ENCODE measurements at regions not wholly inside any gene's neighbourhood (a gene's known extent, or its start where the extent isn't known, plus 50 kb on each side); places are given as distances from the start of the nearest gene placed in this dataset.

- H3K27me3 Mint-ChIP-seq = peaks cover 6% of the 10 kb centered on the region
- H3K4me1 Mint-ChIP-seq = no peaks in the 10 kb centered on the region
- Histone ChIP-seq H3K4me1 (ENCODE audit: control insufficient read depth in 2 of 2, insufficient read depth in 2 of 2, low read length in 2 of 2) (no peaks in the 10 kb centered on the region), H4K20me1 (ENCODE audit: control insufficient read depth, insufficient read depth, low read length, poor library complexity, severe bottlenecking) (no peaks in the 10 kb centered on the region), H3K4me3 (ENCODE audit: control extremely low read depth in 1 of 5, extremely low read depth in 1 of 5, insufficient read depth in 1 of 5, low read depth in 2 of 5, low read length in 4 of 5) (no peak overlapping the region), H3K27me3 (replicated peaks in 1 of 4; ENCODE audit: control extremely low read depth in 1 of 4, control insufficient read depth in 3 of 4, insufficient read depth in 4 of 4, low read length in 3 of 4) (no peaks in the 10 kb centered on the region), H3K79me2 (ENCODE audit: control insufficient read depth, insufficient read depth, low read length) (no peaks in the 10 kb centered on the region), H3K9ac (ENCODE audit: low read length) (no peak overlapping the region), H3K36me3 (replicated peaks in 1 of 2; ENCODE audit: control extremely low read depth in 1 of 2, control insufficient read depth in 1 of 2, extremely low read depth in 1 of 2, insufficient read depth in 2 of 2, low read length in 1 of 2) (no peaks in the 10 kb centered on the region), H3K9me3 (ENCODE audit: control extremely low read depth in 1 of 3, control insufficient read depth in 2 of 3, insufficient read depth in 1 of 3, low read length in 2 of 3) (no peaks in the 10 kb centered on the region), H2AFZ (ENCODE audit: insufficient read depth, low read depth, low read length, poor library complexity, severe bottlenecking) (no peak overlapping the region), H3K4me2 (replicated peaks; ENCODE audit: low read depth, low read length, poor library complexity, severe bottlenecking) (no peak overlapping the region), H3K27ac (ENCODE audit: low read length in 2 of 2) (no peak overlapping the region)
- no peaks in the 10 kb centered on the region for H3K9me3 Mint-ChIP-seq (ENCODE audit: insufficient read depth)
- TF ChIP-seq EZH2 (IDR thresholded peaks at IDR 0.05; ENCODE audit: borderline replicate concordance, insufficient read depth, low read depth, low read length, poor library complexity, severe bottlenecking) = no peak
- no peak for TF ChIP-seq CTCF (IDR thresholded peaks at IDR 0.05)
- no peak overlapping the region for H3K4me3 Mint-ChIP-seq
- H3K27ac Mint-ChIP-seq = no peak overlapping the region
- DNase-seq (no peak), ATAC-seq (ENCODE audit: low read depth) (no peak)
- ChIA-PET POLR2A (no interaction called here), CTCF (no interaction called here)
- intact Hi-C loops (cut with micrococcal nuclease) = no loop called here
- WGBS (ENCODE audit: insufficient coverage) = 93% methylated on average over 4 of the region's 4 CpGs
Observed at GRCh38 chr2:163474319-163474744, 261.5 kb downstream of the FIGN start.

GRCh38 chr2:163471947-163472346 is 263.9 kb downstream of the FIGN start:
- Histone ChIP-seq H2AFZ (ENCODE audit: insufficient read depth, low read depth, low read length, poor library complexity, severe bottlenecking) (no peak overlapping the region), H3K79me2 (ENCODE audit: control insufficient read depth, insufficient read depth, low read length) (no peaks in the 10 kb centered on the region), H3K27ac (ENCODE audit: low read length in 2 of 2) (no peak overlapping the region), H3K4me2 (replicated peaks; ENCODE audit: low read depth, low read length, poor library complexity, severe bottlenecking) (no peak overlapping the region), H3K9me3 (ENCODE audit: control extremely low read depth in 1 of 3, control insufficient read depth in 2 of 3, insufficient read depth in 1 of 3, low read length in 2 of 3) (no peaks in the 10 kb centered on the region), H3K27me3 (replicated peaks in 1 of 4; ENCODE audit: control extremely low read depth in 1 of 4, control insufficient read depth in 3 of 4, insufficient read depth in 4 of 4, low read length in 3 of 4) (no peaks in the 10 kb centered on the region), H3K4me1 (ENCODE audit: control insufficient read depth in 2 of 2, insufficient read depth in 2 of 2, low read length in 2 of 2) (no peaks in the 10 kb centered on the region), H3K9ac (ENCODE audit: low read length) (no peak overlapping the region), H4K20me1 (ENCODE audit: control insufficient read depth, insufficient read depth, low read length, poor library complexity, severe bottlenecking) (no peaks in the 10 kb centered on the region), H3K4me3 (ENCODE audit: control extremely low read depth in 1 of 5, extremely low read depth in 1 of 5, insufficient read depth in 1 of 5, low read depth in 2 of 5, low read length in 4 of 5) (no peak overlapping the region), H3K36me3 (replicated peaks in 1 of 2; ENCODE audit: control extremely low read depth in 1 of 2, control insufficient read depth in 1 of 2, extremely low read depth in 1 of 2, insufficient read depth in 2 of 2, low read length in 1 of 2) (no peaks in the 10 kb centered on the region)
- peaks cover 8% of the 10 kb centered on the region for H3K27me3 Mint-ChIP-seq
- no peak overlapping the region for H3K4me3 Mint-ChIP-seq
- no peak for ATAC-seq (ENCODE audit: low read depth)
- ChIA-PET CTCF (no interaction called here), POLR2A (no interaction called here)
- no peak for DNase-seq
- intact Hi-C loops (cut with micrococcal nuclease) = no loop called here
- WGBS (ENCODE audit: insufficient coverage) = 14% methylated on average over 1 of the region's 1 CpG
- no peaks in the 10 kb centered on the region for H3K4me1 Mint-ChIP-seq
- no peak overlapping the region for H3K27ac Mint-ChIP-seq
- H3K9me3 Mint-ChIP-seq (ENCODE audit: insufficient read depth) = no peaks in the 10 kb centered on the region
- TF ChIP-seq CTCF (IDR thresholded peaks at IDR 0.05) = no peak
- TF ChIP-seq EZH2 (IDR thresholded peaks at IDR 0.05; ENCODE audit: borderline replicate concordance, insufficient read depth, low read depth, low read length, poor library complexity, severe bottlenecking) = no peak
